ENCODE measurements at regions not wholly inside any gene's neighbourhood (a gene's known extent, or its start where the extent isn't known, plus 50 kb on each side); places are given as distances from the start of the nearest gene placed in this dataset.
"Not testable (repeated sequence)": the region's sequence is repeated elsewhere in the genome, so short reads cannot be mapped to it uniquely, and the experiment has no call there.

DNA sequence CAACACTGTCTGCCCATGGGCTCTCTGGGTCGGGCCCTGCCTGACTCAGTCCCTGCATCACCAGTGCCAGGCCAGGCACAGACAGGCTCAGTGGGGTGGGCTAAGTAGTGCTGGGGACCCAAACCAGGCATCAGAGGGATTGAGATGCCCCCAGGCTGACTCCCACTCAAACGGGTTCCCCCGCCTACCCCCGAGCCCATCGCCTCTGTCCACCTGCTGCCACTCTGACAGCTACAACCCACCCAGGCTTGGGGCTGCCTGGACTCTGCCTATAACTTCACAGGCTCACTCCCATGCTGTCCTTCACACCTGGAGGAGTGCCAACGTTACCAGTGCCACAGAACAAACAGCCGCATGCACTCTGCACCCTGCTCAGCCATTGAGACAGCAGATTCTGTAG is 186.1 kb upstream of the FOXD4L5 start:
- TF ChIP-seq, protein P1, sequence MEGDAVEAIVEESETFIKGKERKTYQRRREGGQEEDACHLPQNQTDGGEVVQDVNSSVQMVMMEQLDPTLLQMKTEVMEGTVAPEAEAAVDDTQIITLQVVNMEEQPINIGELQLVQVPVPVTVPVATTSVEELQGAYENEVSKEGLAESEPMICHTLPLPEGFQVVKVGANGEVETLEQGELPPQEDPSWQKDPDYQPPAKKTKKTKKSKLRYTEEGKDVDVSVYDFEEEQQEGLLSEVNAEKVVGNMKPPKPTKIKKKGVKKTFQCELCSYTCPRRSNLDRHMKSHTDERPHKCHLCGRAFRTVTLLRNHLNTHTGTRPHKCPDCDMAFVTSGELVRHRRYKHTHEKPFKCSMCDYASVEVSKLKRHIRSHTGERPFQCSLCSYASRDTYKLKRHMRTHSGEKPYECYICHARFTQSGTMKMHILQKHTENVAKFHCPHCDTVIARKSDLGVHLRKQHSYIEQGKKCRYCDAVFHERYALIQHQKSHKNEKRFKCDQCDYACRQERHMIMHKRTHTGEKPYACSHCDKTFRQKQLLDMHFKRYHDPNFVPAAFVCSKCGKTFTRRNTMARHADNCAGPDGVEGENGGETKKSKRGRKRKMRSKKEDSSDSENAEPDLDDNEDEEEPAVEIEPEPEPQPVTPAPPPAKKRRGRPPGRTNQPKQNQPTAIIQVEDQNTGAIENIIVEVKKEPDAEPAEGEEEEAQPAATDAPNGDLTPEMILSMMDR (conservative IDR thresholded peaks at IDR 0.05; ENCODE audit: low read depth, low read length) = not testable (repeated sequence)
- TF ChIP-seq EZH2 (IDR thresholded peaks at IDR 0.05; ENCODE audit: borderline replicate concordance, low read depth, low read length, poor library complexity, severe bottlenecking) = not testable (repeated sequence)

Measured in A673 (cell line).